ENCODE measurements at regions not wholly inside any gene's neighbourhood (a gene's known extent, or its start where the extent isn't known, plus 50 kb on each side); places are given as distances from the start of the nearest gene placed in this dataset.

DNA sequence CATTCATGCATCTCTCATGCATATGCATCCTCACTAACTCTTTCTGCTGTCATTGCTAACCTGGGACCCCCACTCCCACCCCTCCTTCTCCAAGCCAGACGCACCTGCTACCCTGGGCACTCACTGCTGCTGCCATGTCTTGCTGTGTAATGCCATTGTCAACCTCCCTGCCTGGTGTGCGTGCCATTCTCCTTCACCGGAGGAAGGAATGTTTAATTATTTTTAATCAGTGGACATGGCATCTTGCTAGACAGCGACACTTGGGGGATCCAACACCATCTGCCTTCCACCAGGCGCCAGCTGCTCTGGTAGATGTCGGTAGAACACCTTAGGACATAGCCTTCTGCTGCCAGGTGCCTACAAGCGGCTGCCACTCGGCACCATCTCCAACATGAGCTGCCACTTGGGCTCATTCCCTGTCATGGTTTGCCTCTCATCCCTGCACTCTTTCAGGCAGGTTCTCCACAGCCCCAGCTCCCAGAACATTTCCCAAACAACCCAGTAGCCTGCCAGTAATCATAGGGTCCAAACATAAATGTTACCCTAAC is 306.9 kb downstream of the TTLL7 start:
- no peak for DNase-seq
- in situ Hi-C loops (cut with MboI; ENCODE audit: low pct_ligation_motif_present in 1 of 4, low pct_unique_long_range_greater_than_20kb in 1 of 4, low sequenced_read_pairs in 3 of 4), result no loop called here
- WGBS, 2 donors (ENCODE audit: low coverage in 1 of 2), result 90 to 95% methylated on average over 4 to 8 of the region's 8 CpGs
- Histone ChIP-seq H3K27ac (no peak overlapping the region), H3K4me1 (no peaks in the 10 kb centered on the region), H3K9me3 (no peaks in the 10 kb centered on the region), H3K4me3 (no peak overlapping the region), H3K27me3 (peaks cover 4% of the 10 kb centered on the region), H3K36me3 (no peaks in the 10 kb centered on the region)
- intact Hi-C loops (cut with DNase I; ENCODE audit: low total_unique reads), result no loop called here
- TF ChIP-seq, protein P1, sequence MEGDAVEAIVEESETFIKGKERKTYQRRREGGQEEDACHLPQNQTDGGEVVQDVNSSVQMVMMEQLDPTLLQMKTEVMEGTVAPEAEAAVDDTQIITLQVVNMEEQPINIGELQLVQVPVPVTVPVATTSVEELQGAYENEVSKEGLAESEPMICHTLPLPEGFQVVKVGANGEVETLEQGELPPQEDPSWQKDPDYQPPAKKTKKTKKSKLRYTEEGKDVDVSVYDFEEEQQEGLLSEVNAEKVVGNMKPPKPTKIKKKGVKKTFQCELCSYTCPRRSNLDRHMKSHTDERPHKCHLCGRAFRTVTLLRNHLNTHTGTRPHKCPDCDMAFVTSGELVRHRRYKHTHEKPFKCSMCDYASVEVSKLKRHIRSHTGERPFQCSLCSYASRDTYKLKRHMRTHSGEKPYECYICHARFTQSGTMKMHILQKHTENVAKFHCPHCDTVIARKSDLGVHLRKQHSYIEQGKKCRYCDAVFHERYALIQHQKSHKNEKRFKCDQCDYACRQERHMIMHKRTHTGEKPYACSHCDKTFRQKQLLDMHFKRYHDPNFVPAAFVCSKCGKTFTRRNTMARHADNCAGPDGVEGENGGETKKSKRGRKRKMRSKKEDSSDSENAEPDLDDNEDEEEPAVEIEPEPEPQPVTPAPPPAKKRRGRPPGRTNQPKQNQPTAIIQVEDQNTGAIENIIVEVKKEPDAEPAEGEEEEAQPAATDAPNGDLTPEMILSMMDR (IDR thresholded peaks at IDR 0.05), result no peak
- TF ChIP-seq EP300 (IDR thresholded peaks at IDR 0.05; ENCODE audit: low read depth), result no peak
- TF ChIP-seq POLR2AphosphoS5 (IDR thresholded peaks at IDR 0.05), result no peak

DNA sequence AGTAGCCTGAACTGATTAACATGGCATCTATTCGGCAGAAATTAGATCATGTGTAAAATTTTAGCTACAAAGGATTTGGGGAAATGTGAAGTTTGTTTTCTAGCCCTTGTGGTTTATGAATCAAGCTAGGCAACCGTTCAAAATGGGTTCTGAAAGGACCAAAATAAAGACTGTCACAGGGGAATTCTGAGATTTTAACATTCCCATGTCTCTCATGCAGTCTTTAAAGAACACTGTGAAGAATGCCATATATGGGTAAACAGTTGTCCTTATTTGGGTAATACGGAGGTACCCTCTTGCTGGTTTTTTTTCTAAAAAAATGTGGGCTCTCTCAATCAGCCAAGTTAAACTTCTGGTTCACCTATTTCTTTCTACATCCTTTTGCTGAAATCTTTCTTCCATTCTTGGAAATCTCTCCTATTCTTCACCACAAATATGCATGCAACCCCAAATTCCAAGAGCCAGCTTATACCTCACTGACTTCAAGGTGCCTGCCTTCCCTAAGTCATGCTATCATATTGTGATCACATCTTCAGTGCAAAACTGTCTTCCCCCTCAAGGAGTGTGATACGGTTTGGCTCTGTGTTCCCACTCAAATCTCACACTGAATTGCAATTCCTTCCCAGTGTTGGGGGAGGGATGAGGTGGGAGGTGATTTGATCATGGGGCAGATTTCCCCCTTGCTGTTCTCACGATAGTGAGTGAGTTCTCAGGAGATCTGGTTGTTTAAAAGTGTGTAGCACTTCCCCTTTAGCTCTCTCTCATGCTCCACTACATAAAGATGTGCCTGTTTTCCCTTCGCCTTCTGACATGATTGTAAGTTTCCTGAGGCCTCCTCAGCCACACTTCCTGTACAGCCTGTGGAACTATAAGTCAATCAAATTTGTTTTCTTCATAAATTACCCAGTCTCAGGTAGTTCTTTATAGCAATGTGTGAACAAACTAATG is 308.7 kb downstream of the TTLL7 start:
- no peak overlapping the region for H3K27ac ChIP-seq
- no peak for TF ChIP-seq POLR2AphosphoS5 (IDR thresholded peaks at IDR 0.05)
- TF ChIP-seq, protein P1 (IDR thresholded peaks at IDR 0.05), result no peak
- no peak for TF ChIP-seq EP300 (IDR thresholded peaks at IDR 0.05; ENCODE audit: low read depth)
- no peak for TF ChIP-seq POLR2A (IDR thresholded peaks at IDR 0.05)
- in situ Hi-C loops (cut with MboI; ENCODE audit: low pct_ligation_motif_present in 1 of 4, low pct_unique_long_range_greater_than_20kb in 1 of 4, low sequenced_read_pairs in 3 of 4), result no loop called here
- no peaks in the 10 kb centered on the region for H3K36me3 ChIP-seq
- WGBS, 2 donors (ENCODE audit: low coverage in 1 of 2), result 69 to 82% methylated on average over 4 to 6 of the region's 6 CpGs
- H3K4me3 ChIP-seq, result no peak overlapping the region
- H3K9me3 ChIP-seq, result no peaks in the 10 kb centered on the region
- no peaks in the 10 kb centered on the region for H3K4me1 ChIP-seq
- peaks cover 4% of the 10 kb centered on the region for H3K27me3 ChIP-seq
- intact Hi-C loops (cut with DNase I; ENCODE audit: low total_unique reads), result no loop called here
- no peak for DNase-seq

DNA sequence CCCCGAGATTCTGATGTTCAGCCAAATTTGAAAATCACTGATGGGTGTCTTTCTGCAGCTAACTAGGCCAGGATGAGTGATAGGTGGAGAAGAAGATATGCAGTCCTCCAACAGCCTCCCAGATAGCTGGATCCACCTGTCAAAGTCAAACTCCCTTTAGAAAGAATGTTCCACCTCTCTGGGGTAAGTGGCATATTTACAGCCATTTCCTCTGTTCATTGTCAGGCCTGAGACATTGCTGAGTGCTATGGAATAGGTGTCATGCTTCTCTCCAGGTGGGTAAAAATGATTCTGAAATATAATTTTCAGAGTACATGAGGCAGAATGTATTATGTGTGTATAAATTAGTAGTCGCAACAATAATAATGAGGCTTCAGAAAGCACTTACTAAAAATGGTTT is 316.8 kb downstream of the TTLL7 start:
- intact Hi-C loops (cut with DNase I; ENCODE audit: low total_unique reads), result no loop called here
- Histone ChIP-seq H3K36me3 (no peaks in the 10 kb centered on the region), H3K27ac (no peak overlapping the region), H3K4me3 (no peak overlapping the region), H3K4me1 (no peaks in the 10 kb centered on the region), H3K9me3 (no peaks in the 10 kb centered on the region), H3K27me3 (no peaks in the 10 kb centered on the region)
- TF ChIP-seq, protein P1 (IDR thresholded peaks at IDR 0.05), result no peak
- TF ChIP-seq POLR2A (IDR thresholded peaks at IDR 0.05), result no peak
- no peak for TF ChIP-seq POLR2AphosphoS5 (IDR thresholded peaks at IDR 0.05)
- no peak for TF ChIP-seq EP300 (IDR thresholded peaks at IDR 0.05; ENCODE audit: low read depth)
- DNase-seq, result no peak
- 91 to 100% methylated on average over 2 of the region's 2 CpGs for WGBS, 2 donors (ENCODE audit: low coverage in 1 of 2)
- in situ Hi-C loops (cut with MboI; ENCODE audit: low pct_ligation_motif_present in 1 of 4, low pct_unique_long_range_greater_than_20kb in 1 of 4, low sequenced_read_pairs in 3 of 4), result no loop called here

DNA sequence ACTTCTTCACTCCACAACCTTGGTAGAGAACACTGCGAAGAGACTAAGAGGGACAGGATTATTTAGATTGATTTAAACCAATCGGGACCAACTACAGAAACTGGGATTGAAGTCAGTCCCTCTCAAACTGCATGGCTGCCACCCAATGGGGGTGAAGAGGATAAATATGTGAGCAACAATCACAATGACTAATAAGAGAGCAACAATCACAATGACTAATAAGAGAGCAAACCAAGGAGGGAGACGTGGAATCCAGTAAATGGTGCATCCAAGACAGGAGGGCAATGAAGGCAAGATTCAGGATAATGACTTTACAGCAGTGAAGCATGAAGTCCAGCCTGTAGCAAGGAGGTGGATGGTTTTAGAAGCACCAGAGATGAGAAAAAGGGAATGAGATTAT is 322.8 kb downstream of the TTLL7 start:
- intact Hi-C loops (cut with DNase I; ENCODE audit: low total_unique reads) (no loop called here), in situ Hi-C loops (cut with MboI; ENCODE audit: low pct_ligation_motif_present in 1 of 4, low pct_unique_long_range_greater_than_20kb in 1 of 4, low sequenced_read_pairs in 3 of 4) (no loop called here)
- Histone ChIP-seq H3K4me3 (no peak overlapping the region), H3K27ac (no peak overlapping the region), H3K27me3 (no peaks in the 10 kb centered on the region), H3K36me3 (no peaks in the 10 kb centered on the region), H3K9me3 (no peaks in the 10 kb centered on the region), H3K4me1 (no peaks in the 10 kb centered on the region)
- TF ChIP-seq POLR2AphosphoS5 (IDR thresholded peaks at IDR 0.05) (no peak), POLR2A (IDR thresholded peaks at IDR 0.05) (no peak), EP300 (IDR thresholded peaks at IDR 0.05; ENCODE audit: low read depth) (no peak)
- TF ChIP-seq, protein P1 (IDR thresholded peaks at IDR 0.05), result no peak
- DNase-seq, result no peak
- WGBS, 2 donors (ENCODE audit: low coverage in 1 of 2), result 83 to 100% methylated on average over 1 to 3 of the region's 3 CpGs
